ENCODE measurements at regions not wholly inside any gene's neighbourhood (a gene's known extent, or its start where the extent isn't known, plus 50 kb on each side); places are given as distances from the start of the nearest gene placed in this dataset.

DNA sequence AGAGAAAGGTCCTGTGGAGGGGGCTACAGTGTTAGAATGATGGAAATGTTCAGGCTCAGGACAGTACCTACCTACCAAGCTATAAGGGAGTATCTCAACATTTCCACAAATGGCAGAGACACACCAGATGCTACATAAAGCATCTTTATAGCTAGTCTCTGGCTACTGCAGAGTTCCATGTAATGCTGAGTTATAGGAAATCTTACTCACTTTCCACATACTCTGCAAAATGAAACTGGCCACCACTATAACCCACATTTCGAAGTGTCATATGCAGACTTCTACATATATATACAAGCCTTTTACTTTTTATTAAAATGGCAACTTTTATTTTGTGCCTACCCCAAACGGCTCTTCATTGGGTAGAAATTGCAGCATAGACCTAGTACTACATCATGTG lies 85.5 kb downstream of the FAS start:
- BruUV-seq (replicated peaks), result no TSS peak
- intact Hi-C loops (cut with micrococcal nuclease; ENCODE audit: unreplicated experiment), result no loop called here
- no peak overlapping the region for H3K4me3 Mint-ChIP-seq (ENCODE audit: unreplicated experiment)
- CTCF ChIA-PET, result no interaction called here
- no peaks in the 10 kb centered on the region for H3K36me3 ChIP-seq (ENCODE audit: control insufficient read depth, insufficient read depth, low read length)
- no peaks in the 10 kb centered on the region for H3K4me1 ChIP-seq
- no peaks in the 10 kb centered on the region for H3K9me3 ChIP-seq
- no peaks in the 10 kb centered on the region for H3K4me1 Mint-ChIP-seq (ENCODE audit: low read depth, unreplicated experiment)
- no peaks in the 10 kb centered on the region for H3K36me3 Mint-ChIP-seq (ENCODE audit: insufficient read depth, unreplicated experiment)
- no peak overlapping the region for H3K27ac Mint-ChIP-seq (ENCODE audit: unreplicated experiment)
- POLR2A ChIA-PET, result no interaction called here
- no peaks in the 10 kb centered on the region for H3K9me3 Mint-ChIP-seq (ENCODE audit: unreplicated experiment)
- no peak overlapping the region for H3K4me3 ChIP-seq (ENCODE audit: low read depth, low read length)
- H3K27me3 Mint-ChIP-seq (ENCODE audit: insufficient read depth, unreplicated experiment), result peaks cover 18% of the 10 kb centered on the region
- DNase-seq, result no peak
- no peak for TF ChIP-seq CTCF (IDR thresholded peaks at IDR 0.05; ENCODE audit: insufficient read depth in 1 of 2, low read depth in 1 of 2, low read length in 1 of 2, severe bottlenecking in 1 of 2, unreplicated experiment in 1 of 2)
- no peaks in the 10 kb centered on the region for H3K27me3 ChIP-seq (replicated peaks; ENCODE audit: control insufficient read depth, insufficient read depth, low read length)

DNA sequence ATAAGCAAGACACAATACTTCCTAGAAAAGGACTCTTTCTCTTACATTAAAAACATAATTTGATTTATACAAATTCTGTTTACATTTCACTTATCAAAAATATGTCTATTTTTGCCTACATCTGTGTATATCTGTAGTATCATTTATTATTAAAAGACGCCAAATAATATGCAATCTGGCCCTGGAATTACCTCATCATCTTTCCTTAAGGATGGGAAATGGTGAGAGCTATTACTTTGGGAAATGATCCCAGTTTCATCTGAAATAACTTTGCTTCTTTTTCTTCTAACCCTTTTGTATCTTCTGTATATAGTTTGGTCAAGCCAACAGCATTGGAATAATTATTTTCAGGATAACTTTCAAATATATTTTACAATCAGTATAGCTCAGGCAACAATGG lies 85.0 kb downstream of the FAS start:
- Histone ChIP-seq H3K9me3 (no peaks in the 10 kb centered on the region), H3K36me3 (ENCODE audit: control insufficient read depth, insufficient read depth, low read length) (no peaks in the 10 kb centered on the region), H3K27me3 (replicated peaks; ENCODE audit: control insufficient read depth, insufficient read depth, low read length) (no peaks in the 10 kb centered on the region), H3K4me1 (no peaks in the 10 kb centered on the region), H3K4me3 (ENCODE audit: low read depth, low read length) (no peak overlapping the region)
- TF ChIP-seq CTCF (IDR thresholded peaks at IDR 0.05; ENCODE audit: insufficient read depth in 1 of 2, low read depth in 1 of 2, low read length in 1 of 2, severe bottlenecking in 1 of 2, unreplicated experiment in 1 of 2), result no peak
- H3K9me3 Mint-ChIP-seq (ENCODE audit: unreplicated experiment), result no peaks in the 10 kb centered on the region
- peaks cover 18% of the 10 kb centered on the region for H3K27me3 Mint-ChIP-seq (ENCODE audit: insufficient read depth, unreplicated experiment)
- no TSS peak for BruUV-seq (replicated peaks)
- DNase-seq, result no peak
- intact Hi-C loops (cut with micrococcal nuclease; ENCODE audit: unreplicated experiment), result no loop called here
- no peak overlapping the region for H3K4me3 Mint-ChIP-seq (ENCODE audit: unreplicated experiment)
- no peaks in the 10 kb centered on the region for H3K4me1 Mint-ChIP-seq (ENCODE audit: low read depth, unreplicated experiment)
- H3K36me3 Mint-ChIP-seq (ENCODE audit: insufficient read depth, unreplicated experiment), result no peaks in the 10 kb centered on the region
- ChIA-PET CTCF (no interaction called here), POLR2A (no interaction called here)
- H3K27ac Mint-ChIP-seq (ENCODE audit: unreplicated experiment), result no peak overlapping the region

GRCh38 chr10:89074120-89074519 lies 83.5 kb downstream of the FAS start:
- no peaks in the 10 kb centered on the region for H3K27me3 ChIP-seq (replicated peaks; ENCODE audit: control insufficient read depth, insufficient read depth, low read length)
- Mint-ChIP-seq H3K36me3 (ENCODE audit: insufficient read depth, unreplicated experiment) (no peaks in the 10 kb centered on the region), H3K9me3 (ENCODE audit: unreplicated experiment) (no peaks in the 10 kb centered on the region), H3K4me3 (ENCODE audit: unreplicated experiment) (no peak overlapping the region), H3K4me1 (ENCODE audit: low read depth, unreplicated experiment) (no peaks in the 10 kb centered on the region), H3K27me3 (ENCODE audit: insufficient read depth, unreplicated experiment) (peaks cover 22% of the 10 kb centered on the region), H3K27ac (ENCODE audit: unreplicated experiment) (no peak overlapping the region)
- intact Hi-C loops (cut with micrococcal nuclease; ENCODE audit: unreplicated experiment), result no loop called here
- H3K4me3 ChIP-seq (ENCODE audit: low read depth, low read length), result no peak overlapping the region
- DNase-seq, result no peak
- H3K36me3 ChIP-seq (ENCODE audit: control insufficient read depth, insufficient read depth, low read length), result no peaks in the 10 kb centered on the region
- no peaks in the 10 kb centered on the region for H3K4me1 ChIP-seq
- H3K9me3 ChIP-seq, result no peaks in the 10 kb centered on the region
- no peak for TF ChIP-seq CTCF (IDR thresholded peaks at IDR 0.05; ENCODE audit: insufficient read depth in 1 of 2, low read depth in 1 of 2, low read length in 1 of 2, severe bottlenecking in 1 of 2, unreplicated experiment in 1 of 2)
- BruUV-seq (replicated peaks), result no TSS peak
- ChIA-PET POLR2A (no interaction called here), CTCF (no interaction called here)
